HG02973 (cell line): ENCODE measurements at regions not wholly inside any gene's neighbourhood (a gene's known extent, or its start where the extent isn't known, plus 50 kb on each side); places are given as distances from the start of the nearest gene placed in this dataset.

Source experiments
- ATAC-seq: cut with Tn5 transposase; IDR thresholded peaks from one replicate; pipeline ENCODE4 v1.9.1; 2021; ENCODE audit warnings: moderate library complexity; ENCODE audit not compliant: unreplicated experiment

- ATAC-seq = no peak
Observed at GRCh38 chr5:144582066-144582465, 411.4 kb downstream of the KCTD16 start.

- no peak for ATAC-seq
Observed at GRCh38 chr5:144581044-144581443, 410.4 kb downstream of the KCTD16 start.

DNA sequence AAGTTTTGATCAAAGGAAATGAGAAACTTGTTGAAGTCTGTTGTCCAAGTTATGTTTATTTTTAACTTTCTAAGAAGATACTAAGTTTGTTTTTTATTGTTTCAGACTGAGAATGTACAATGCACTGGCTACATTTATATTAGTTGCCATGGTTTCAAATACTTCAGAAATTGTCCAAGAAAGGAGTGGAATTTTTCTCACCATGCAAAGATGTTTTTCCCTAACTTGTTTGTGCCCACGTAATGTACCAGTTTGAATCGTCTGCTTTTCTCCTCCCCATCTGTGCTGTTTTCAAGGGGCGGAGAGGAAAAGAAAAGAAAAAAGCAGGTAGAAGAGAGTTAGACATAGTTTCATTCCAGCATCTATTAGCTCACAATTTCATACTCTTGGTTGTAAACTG, 407.0 kb downstream of the KCTD16 start:
- ATAC-seq = no peak

DNA sequence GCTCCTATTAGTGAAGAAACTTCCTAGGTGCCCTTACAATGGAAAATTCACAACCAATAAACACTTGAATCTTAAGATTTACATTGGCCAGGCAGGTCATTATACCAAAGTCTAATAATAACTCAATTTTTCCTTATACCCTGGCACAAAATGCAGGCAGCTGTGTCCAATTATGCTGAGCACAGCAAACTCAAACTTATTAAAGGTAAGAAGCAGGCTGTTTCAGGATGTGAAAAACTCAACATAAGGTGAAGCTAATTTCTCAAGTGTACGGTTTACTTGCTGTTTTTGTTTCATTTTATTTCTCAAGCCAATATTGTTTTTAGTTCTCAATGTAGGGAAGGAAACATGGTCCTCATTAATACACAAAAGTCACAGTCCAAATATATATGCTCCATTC, 405.1 kb downstream of the KCTD16 start:
- no peak for ATAC-seq

GRCh38 chr5:144567421-144567780, 396.7 kb downstream of the KCTD16 start:
- no peak for ATAC-seq

- ATAC-seq = no peak
Observed at GRCh38 chr5:144566747-144567420, 396.2 kb downstream of the KCTD16 start.

DNA sequence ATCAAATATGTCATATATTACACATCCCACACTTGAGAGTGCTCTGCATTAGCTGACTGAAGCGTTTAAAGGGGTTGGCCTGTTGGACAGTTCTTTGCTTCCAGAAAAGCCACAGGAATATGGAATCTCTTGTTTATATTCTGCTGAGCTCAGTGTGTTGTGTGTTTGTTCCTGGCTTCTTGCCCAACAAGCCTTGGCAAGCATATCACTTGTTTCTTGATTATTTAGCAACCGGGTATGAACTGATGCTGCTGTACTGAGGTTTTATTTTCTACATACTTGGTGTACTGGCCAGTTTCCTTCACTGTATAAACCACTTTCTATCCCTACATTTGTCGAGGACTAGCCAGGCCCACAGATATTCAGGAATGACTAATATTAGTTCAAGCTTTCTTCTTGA, 378.9 kb downstream of the KCTD16 start:
- no peak for ATAC-seq

DNA sequence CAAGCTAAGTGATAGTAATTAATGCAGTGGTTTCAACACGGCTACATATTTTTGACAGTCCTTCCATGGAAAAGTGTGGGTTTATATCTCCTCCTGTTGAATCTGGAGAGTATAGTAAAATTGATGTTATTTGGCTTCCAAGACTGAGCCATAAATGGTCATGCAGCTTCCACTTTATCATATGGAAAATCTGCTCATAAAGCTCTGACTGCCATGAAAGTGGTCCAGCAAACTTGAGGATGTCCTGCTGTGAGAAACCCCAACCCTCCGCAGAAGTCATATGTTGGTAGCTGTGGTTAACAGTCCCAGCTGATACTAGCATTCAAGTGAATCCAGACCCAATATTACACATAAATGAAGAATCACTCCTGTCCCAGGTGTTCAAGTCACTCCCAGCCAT, 378.3 kb downstream of the KCTD16 start:
- no peak for ATAC-seq

GRCh38 chr5:144547098-144547499, 376.4 kb downstream of the KCTD16 start:
- ATAC-seq = no peak

DNA sequence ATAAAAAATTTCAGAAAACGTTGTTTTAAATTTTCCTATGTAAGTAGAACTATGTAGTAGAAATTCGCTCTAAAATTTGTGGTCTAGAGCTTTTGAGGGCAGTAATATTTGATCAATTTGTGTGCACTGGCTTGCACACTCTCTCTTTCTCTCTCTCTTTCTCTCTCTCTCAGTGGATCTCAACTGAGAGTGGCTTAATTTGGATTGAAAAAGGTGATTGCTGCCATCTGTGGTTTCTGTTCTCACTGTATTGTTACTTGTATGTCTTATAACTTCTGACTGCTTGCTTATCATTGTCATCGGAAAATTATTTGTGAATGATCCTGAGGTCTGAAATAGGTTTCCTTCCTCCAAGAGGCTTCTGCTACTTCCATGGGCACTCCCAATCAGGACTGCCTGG, 368.2 kb downstream of the KCTD16 start:
- no peak for ATAC-seq
